ENCODE measurements at regions not wholly inside any gene's neighbourhood (a gene's known extent, or its start where the extent isn't known, plus 50 kb on each side); places are given as distances from the start of the nearest gene placed in this dataset.

DNA sequence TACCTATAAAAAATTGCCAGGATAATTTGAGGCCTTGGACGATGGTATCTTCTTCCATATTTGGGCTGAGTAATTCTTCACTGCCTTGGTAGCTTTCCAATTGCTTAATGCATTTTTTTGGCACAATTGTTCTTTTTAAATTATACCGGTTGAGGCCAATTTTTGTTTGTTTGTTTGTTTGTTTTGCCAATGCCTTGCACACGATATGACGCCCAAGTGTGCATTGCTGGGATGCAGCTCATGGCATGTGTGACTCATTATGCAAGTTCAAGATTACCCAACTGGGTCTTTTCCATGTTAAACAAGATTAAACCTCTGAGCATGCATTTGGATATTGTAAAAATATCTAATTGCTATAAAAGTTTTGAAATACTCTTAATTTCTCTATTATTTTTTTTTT is 71.1 kb upstream of the KCNIP4 start:
- Histone ChIP-seq H3K4me2 (ENCODE audit: low read length) (no peak overlapping the region), H3F3A (ENCODE audit: insufficient read depth, low read length) (no peaks in the 10 kb centered on the region)

DNA sequence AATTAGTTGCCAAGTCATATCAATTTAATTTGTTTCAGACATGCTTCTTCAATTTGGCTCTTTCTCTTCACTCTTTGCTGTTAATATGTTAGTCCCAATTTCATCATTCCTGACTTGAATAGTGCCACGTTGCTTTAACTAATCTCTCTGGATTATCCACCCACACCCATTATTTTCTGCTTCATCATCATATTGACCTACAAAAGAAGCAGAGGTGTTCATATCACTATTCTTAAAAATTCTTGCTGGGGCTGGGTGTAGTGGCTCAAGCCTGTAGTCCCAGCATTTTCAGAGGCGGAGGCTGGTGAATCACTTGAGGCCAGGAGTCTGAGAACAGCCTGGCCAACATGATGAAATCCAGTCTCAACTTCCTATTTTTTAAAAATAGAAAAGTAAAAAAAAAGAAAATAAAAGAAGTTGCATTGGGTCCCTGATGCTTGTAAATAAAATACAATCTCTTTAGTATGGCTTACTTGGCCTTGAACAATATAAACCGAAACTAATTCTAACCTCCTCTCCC is 65.7 kb upstream of the KCNIP4 start:
- Histone ChIP-seq H3K9me3 (ENCODE audit: low read length) (no peaks in the 10 kb centered on the region), H3K4me1 (ENCODE audit: insufficient read depth, low read length, severe bottlenecking) (no peaks in the 10 kb centered on the region), H3K27ac (ENCODE audit: low read depth, low read length, poor library complexity, severe bottlenecking) (no peak overlapping the region), H4K20me1 (ENCODE audit: insufficient read depth, low read length) (no peaks in the 10 kb centered on the region), H2AFZ (ENCODE audit: low read length) (no peak overlapping the region), H3K79me2 (ENCODE audit: insufficient read depth, low read length) (no peaks in the 10 kb centered on the region), H3K9me2 (ENCODE audit: low read depth, low read length) (no peaks in the 10 kb centered on the region), H3K27me3 (ENCODE audit: insufficient read depth, low read length) (no peaks in the 10 kb centered on the region), H3K4me2 (ENCODE audit: low read length) (no peak overlapping the region), H3F3A (ENCODE audit: insufficient read depth, low read length) (no peaks in the 10 kb centered on the region), H3K4me3 (ENCODE audit: low read depth, low read length, poor library complexity, severe bottlenecking) (no peak overlapping the region), H3K9ac (ENCODE audit: low read length) (no peak overlapping the region), H3K36me3 (ENCODE audit: insufficient read depth, low read length) (no peaks in the 10 kb centered on the region)
- no peak for TF ChIP-seq EZH2 (IDR thresholded peaks at IDR 0.05; ENCODE audit: borderline replicate concordance, low read length)
- TF ChIP-seq, protein P1, sequence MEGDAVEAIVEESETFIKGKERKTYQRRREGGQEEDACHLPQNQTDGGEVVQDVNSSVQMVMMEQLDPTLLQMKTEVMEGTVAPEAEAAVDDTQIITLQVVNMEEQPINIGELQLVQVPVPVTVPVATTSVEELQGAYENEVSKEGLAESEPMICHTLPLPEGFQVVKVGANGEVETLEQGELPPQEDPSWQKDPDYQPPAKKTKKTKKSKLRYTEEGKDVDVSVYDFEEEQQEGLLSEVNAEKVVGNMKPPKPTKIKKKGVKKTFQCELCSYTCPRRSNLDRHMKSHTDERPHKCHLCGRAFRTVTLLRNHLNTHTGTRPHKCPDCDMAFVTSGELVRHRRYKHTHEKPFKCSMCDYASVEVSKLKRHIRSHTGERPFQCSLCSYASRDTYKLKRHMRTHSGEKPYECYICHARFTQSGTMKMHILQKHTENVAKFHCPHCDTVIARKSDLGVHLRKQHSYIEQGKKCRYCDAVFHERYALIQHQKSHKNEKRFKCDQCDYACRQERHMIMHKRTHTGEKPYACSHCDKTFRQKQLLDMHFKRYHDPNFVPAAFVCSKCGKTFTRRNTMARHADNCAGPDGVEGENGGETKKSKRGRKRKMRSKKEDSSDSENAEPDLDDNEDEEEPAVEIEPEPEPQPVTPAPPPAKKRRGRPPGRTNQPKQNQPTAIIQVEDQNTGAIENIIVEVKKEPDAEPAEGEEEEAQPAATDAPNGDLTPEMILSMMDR (IDR thresholded peaks at IDR 0.05; ENCODE audit: low read length) = no peak

More for the DNA sequence above, 71.1 kb upstream of the KCNIP4 start:
- no peak for TF ChIP-seq EZH2 (IDR thresholded peaks at IDR 0.05; ENCODE audit: borderline replicate concordance, low read length)
- TF ChIP-seq, protein P1 (IDR thresholded peaks at IDR 0.05; ENCODE audit: low read length) = no peak
- no peaks in the 10 kb centered on the region for H3K27me3 ChIP-seq (ENCODE audit: insufficient read depth, low read length)
- H3K9me2 ChIP-seq (ENCODE audit: low read depth, low read length) = no peaks in the 10 kb centered on the region
- no peaks in the 10 kb centered on the region for H3K79me2 ChIP-seq (ENCODE audit: insufficient read depth, low read length)
- H4K20me1 ChIP-seq (ENCODE audit: insufficient read depth, low read length) = no peaks in the 10 kb centered on the region
- no peaks in the 10 kb centered on the region for H3K36me3 ChIP-seq (ENCODE audit: insufficient read depth, low read length)
- H3K9ac ChIP-seq (ENCODE audit: low read length) = no peak overlapping the region
- no peaks in the 10 kb centered on the region for H3K4me1 ChIP-seq (ENCODE audit: insufficient read depth, low read length, severe bottlenecking)
- no peak overlapping the region for H3K27ac ChIP-seq (ENCODE audit: low read depth, low read length, poor library complexity, severe bottlenecking)
- no peak overlapping the region for H3K4me3 ChIP-seq (ENCODE audit: low read depth, low read length, poor library complexity, severe bottlenecking)
- no peak overlapping the region for H2AFZ ChIP-seq (ENCODE audit: low read length)
- no peaks in the 10 kb centered on the region for H3K9me3 ChIP-seq (ENCODE audit: low read length)

DNA sequence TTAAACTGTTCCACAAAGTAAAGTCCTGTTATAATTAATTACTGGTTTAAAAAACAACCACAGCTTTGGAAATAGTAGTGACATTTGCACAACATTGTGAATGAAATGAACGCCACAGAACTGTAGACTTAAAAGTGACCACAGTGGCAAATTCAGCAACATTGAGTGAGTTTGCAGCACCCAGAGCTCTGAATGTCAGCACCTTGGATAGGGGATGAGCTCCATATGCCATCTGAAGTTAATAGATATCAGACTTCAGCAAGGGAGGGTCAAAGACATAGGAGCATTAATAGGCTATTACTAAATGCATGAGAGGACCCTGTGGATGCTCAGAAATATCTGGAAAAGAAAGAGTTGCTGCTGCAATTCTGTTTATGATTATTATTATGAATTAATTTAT is 55.3 kb upstream of the KCNIP4 start:
- TF ChIP-seq, protein P1 (IDR thresholded peaks at IDR 0.05; ENCODE audit: low read length) = no peak
- no peak for TF ChIP-seq EZH2 (IDR thresholded peaks at IDR 0.05; ENCODE audit: borderline replicate concordance, low read length)

More for the DNA sequence above, 55.3 kb upstream of the KCNIP4 start:
- no peak overlapping the region for H2AFZ ChIP-seq (ENCODE audit: low read length)
- no peak overlapping the region for H3K4me3 ChIP-seq (ENCODE audit: low read depth, low read length, poor library complexity, severe bottlenecking)
- H3K4me1 ChIP-seq (ENCODE audit: insufficient read depth, low read length, severe bottlenecking) = no peaks in the 10 kb centered on the region
- no peaks in the 10 kb centered on the region for H3K36me3 ChIP-seq (ENCODE audit: insufficient read depth, low read length)
- H3K79me2 ChIP-seq (ENCODE audit: insufficient read depth, low read length) = no peaks in the 10 kb centered on the region
- no peak overlapping the region for H3K27ac ChIP-seq (ENCODE audit: low read depth, low read length, poor library complexity, severe bottlenecking)
- H3K4me2 ChIP-seq (ENCODE audit: low read length) = no peak overlapping the region
- H3K9me2 ChIP-seq (ENCODE audit: low read depth, low read length) = no peaks in the 10 kb centered on the region
- no peaks in the 10 kb centered on the region for H4K20me1 ChIP-seq (ENCODE audit: insufficient read depth, low read length)
- no peak overlapping the region for H3K9ac ChIP-seq (ENCODE audit: low read length)
- H3K27me3 ChIP-seq (ENCODE audit: insufficient read depth, low read length) = no peaks in the 10 kb centered on the region
- H3F3A ChIP-seq (ENCODE audit: insufficient read depth, low read length) = no peaks in the 10 kb centered on the region
- no peaks in the 10 kb centered on the region for H3K9me3 ChIP-seq (ENCODE audit: low read length)
